ENCODE measurements at regions not wholly inside any gene's neighbourhood (a gene's known extent, or its start where the extent isn't known, plus 50 kb on each side); places are given as distances from the start of the nearest gene placed in this dataset.

DNA sequence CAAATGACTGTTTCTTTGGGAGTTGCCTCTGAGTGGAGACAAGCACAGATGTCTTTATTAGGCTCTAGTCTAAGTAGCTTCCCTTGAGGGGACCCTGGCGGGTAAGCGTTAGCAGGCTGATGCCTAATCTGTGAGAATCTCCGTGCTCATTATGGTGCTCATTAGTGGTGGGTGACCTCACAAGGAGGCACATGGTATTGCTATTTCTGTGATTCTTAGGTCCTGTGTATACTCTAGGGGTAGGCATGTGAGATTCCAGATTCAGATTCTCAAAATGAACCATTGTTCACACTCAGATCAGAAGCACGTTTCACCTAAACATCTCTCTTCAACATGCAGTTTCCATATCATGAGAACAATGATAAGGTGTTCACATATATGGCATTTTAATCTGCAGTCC is 809.7 kb downstream of the NR2F2 start:
- peaks cover 0 to under 1% (median 0%) of the 10 kb centered on the region in 4 donors for H3K9me3 ChIP-seq
- H3K27ac ChIP-seq = no peak overlapping the region
- TF ChIP-seq EP300 (IDR thresholded peaks at IDR 0.05) = no peak
- H3K36me3 ChIP-seq = no peaks in the 10 kb centered on the region
- H3K4me1 ChIP-seq = no peaks in the 10 kb centered on the region
- no peak overlapping the region for H3K4me3 ChIP-seq
- DNase-seq (ENCODE audit: low spot score in 2 of 2) = no peak
- 26 to 43% methylated on average over 4 of the region's 4 CpGs for WGBS, 2 donors
- H3K27me3 ChIP-seq = no peaks in the 10 kb centered on the region

DNA sequence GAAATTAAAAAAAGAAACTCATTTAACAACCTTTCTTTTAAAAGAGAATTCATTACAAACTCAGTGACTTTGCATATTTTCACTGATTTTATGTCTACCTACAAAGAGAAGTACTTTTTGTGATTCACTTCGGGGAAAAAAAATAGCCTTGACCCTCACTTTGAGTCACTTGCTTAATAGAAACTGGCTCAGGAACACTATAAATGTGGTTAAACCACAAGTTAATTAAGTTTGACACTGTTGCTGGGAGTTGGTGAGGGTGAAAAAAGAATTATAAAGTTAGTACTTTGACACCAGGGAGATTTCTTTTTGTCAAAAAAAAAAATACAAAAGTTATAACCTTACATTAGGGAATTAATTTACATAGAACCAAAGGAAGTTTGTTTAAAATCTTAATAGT is 810.9 kb downstream of the NR2F2 start:
- DNase-seq (ENCODE audit: low spot score in 2 of 2) = no peak
- Histone ChIP-seq H3K27me3 (no peaks in the 10 kb centered on the region), H3K4me3 (no peak overlapping the region), H3K4me1 (no peaks in the 10 kb centered on the region), H3K36me3 (no peaks in the 10 kb centered on the region), H3K27ac (no peak overlapping the region), H3K9me3 (peaks cover 0 to 6% (median 0%) of the 10 kb centered on the region in 4 donors)
- WGBS, 2 donors = 87 to 92% methylated on average over 1 of the region's 1 CpG
- TF ChIP-seq, protein P1, sequence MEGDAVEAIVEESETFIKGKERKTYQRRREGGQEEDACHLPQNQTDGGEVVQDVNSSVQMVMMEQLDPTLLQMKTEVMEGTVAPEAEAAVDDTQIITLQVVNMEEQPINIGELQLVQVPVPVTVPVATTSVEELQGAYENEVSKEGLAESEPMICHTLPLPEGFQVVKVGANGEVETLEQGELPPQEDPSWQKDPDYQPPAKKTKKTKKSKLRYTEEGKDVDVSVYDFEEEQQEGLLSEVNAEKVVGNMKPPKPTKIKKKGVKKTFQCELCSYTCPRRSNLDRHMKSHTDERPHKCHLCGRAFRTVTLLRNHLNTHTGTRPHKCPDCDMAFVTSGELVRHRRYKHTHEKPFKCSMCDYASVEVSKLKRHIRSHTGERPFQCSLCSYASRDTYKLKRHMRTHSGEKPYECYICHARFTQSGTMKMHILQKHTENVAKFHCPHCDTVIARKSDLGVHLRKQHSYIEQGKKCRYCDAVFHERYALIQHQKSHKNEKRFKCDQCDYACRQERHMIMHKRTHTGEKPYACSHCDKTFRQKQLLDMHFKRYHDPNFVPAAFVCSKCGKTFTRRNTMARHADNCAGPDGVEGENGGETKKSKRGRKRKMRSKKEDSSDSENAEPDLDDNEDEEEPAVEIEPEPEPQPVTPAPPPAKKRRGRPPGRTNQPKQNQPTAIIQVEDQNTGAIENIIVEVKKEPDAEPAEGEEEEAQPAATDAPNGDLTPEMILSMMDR (IDR thresholded peaks at IDR 0.05) = no peak
- TF ChIP-seq POLR2A (IDR thresholded peaks at IDR 0.05) (no peak), EP300 (IDR thresholded peaks at IDR 0.05) (no peak)

DNA sequence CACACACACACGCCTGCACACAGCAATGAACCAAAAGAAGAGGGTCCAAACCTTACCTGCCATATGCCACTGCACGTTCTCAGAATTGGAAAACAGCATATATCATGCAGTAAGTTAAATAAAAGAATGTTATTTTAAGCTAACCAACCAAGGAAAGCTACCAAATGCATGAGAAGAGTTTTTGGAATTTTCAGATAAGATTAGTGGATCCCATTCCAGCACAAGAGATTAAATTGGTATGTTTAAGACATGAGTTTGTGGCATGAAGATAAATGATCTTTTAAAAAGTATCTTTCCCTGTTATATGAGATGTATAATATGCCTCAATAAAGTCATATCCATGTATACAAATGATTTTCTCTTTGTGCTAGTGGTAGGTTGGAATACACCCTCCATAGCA is 811.4 kb downstream of the NR2F2 start:
- Histone ChIP-seq H3K4me1 (no peaks in the 10 kb centered on the region), H3K36me3 (no peaks in the 10 kb centered on the region), H3K27ac (no peak overlapping the region), H3K4me3 (no peak overlapping the region), H3K9me3 (peaks cover 0 to 6% (median 0%) of the 10 kb centered on the region in 4 donors), H3K27me3 (no peaks in the 10 kb centered on the region)
- 46 to 50% methylated on average over 2 of the region's 2 CpGs for WGBS, 2 donors
- no peak for DNase-seq (ENCODE audit: low spot score in 2 of 2)
- TF ChIP-seq, protein P1 (IDR thresholded peaks at IDR 0.05) = no peak
- TF ChIP-seq POLR2A (IDR thresholded peaks at IDR 0.05) (no peak), EP300 (IDR thresholded peaks at IDR 0.05) (no peak)

DNA sequence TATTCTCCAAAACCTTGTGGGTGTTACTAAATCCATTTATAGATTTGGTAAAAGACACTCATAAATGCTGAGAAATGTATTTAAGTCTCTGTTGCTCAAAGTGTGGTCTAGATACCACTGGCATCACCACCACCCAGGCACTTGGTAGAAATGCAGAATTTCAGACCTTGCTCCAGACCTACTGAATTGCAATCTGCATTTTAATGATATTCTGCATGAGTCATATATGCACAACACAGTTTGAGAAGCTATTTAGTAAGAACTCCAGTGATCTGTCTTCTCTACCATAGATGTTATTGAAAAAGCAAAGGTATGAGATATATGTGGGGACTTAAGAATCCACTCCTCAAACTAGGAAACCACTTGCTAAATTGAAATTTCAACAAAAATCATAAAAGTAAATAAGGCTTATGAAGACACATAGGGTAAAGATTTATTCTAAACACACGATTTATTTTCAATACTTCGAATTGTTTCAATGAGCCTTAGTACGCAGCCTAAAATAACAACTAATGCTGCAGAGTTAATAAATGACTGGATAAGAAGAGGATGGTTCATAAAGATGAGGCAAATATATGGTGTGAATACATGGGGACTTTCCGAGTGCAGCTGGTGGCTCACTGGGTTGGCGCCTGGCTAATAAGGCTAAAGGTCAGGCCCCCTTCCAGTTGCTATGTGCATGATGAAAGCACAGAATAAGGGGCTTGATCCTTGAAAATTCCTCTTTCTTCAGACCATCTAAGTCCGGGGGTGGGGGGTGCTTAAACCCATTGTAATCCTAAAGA is 813.3 kb downstream of the NR2F2 start:
- Histone ChIP-seq H3K27me3 (no peaks in the 10 kb centered on the region), H3K9me3 (peaks cover 0 to 6% (median 0%) of the 10 kb centered on the region in 4 donors), H3K4me1 (no peaks in the 10 kb centered on the region), H3K36me3 (no peaks in the 10 kb centered on the region), H3K27ac (no peak overlapping the region), H3K4me3 (no peak overlapping the region)
- WGBS, 2 donors = 71 to 76% methylated on average over 6 of the region's 6 CpGs
- TF ChIP-seq, protein P1 (IDR thresholded peaks at IDR 0.05) = no peak
- TF ChIP-seq POLR2A (IDR thresholded peaks at IDR 0.05) (no peak), EP300 (IDR thresholded peaks at IDR 0.05) (no peak)
- no peak for DNase-seq (ENCODE audit: low spot score in 2 of 2)

DNA sequence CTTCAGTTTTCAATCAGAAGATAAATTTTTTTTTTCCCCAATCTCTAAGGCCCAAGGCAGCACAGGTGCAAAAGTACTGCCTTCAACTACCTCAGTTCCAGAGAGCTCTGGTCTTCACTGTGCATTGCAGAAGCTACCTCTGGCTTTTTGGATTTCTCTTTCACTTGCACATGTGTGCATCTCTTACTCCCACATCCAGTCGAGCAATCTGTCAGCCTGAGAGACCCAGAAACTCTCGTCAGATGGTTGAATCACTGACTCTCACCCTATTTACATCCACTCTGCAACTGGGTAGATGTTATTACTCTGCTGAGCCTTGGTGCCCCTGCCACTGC is 813.8 kb downstream of the NR2F2 start:
- H3K9me3 ChIP-seq = peaks cover 0 to 6% (median 0%) of the 10 kb centered on the region in 4 donors
- H3K27ac ChIP-seq = no peak overlapping the region
- no peaks in the 10 kb centered on the region for H3K27me3 ChIP-seq
- no peaks in the 10 kb centered on the region for H3K4me1 ChIP-seq
- H3K36me3 ChIP-seq = no peaks in the 10 kb centered on the region
- DNase-seq (ENCODE audit: low spot score in 2 of 2) = no peak
- TF ChIP-seq, protein P1 (IDR thresholded peaks at IDR 0.05) = no peak
- TF ChIP-seq EP300 (IDR thresholded peaks at IDR 0.05) (no peak), POLR2A (IDR thresholded peaks at IDR 0.05) (no peak)
- 78 to 79% methylated on average over 2 of the region's 2 CpGs for WGBS, 2 donors
- H3K4me3 ChIP-seq = no peak overlapping the region

All from tibial nerve (tissue), 4 donors.